ENCODE measurements at regions not wholly inside any gene's neighbourhood (a gene's known extent, or its start where the extent isn't known, plus 50 kb on each side); places are given as distances from the start of the nearest gene placed in this dataset.

GRCh38 chr2:6294791-6295190 lies 570.9 kb downstream of the CMPK2 start:
- TF ChIP-seq POLR2A (IDR thresholded peaks at IDR 0.05; ENCODE audit: low read length) (no peak), GATA1 (IDR thresholded peaks at IDR 0.05; ENCODE audit: low read depth, low read length) (no peak)
